H1 (cell line): ENCODE measurements at regions not wholly inside any gene's neighbourhood (a gene's known extent, or its start where the extent isn't known, plus 50 kb on each side); places are given as distances from the start of the nearest gene placed in this dataset.

Source experiments
- ASH2L ChIP-seq: fragments of 200-600, 300-600 bp; sonication (generic); IDR thresholded peaks from one replicate; pipeline ENCODE4 v1.7.1; 2017; ENCODE audit warnings: low read length
- BACH1 ChIP-seq: IDR thresholded peaks from 2 replicates; pipeline ENCODE4 v1.6.1; 2012; ENCODE audit warnings: low read length, improper control_type of control experiment

- TF ChIP-seq ASH2L (no peak), BACH1 (no peak)
These were observed 431.6 kb downstream of the GJA1 start (continued) for GRCh38 chr6:121867095-121867494.
